Astrocyte (in vitro differentiated cells and primary cell): ENCODE measurements at regions not wholly inside any gene's neighbourhood (a gene's known extent, or its start where the extent isn't known, plus 50 kb on each side); places are given as distances from the start of the nearest gene placed in this dataset.

ENCODE experiments used
- DNase-seq: peaks from one replicate; pipeline ENCODE4 v3.0.0-alpha.2; 2010; ENCODE audit warnings: low read depth
- FAIRE-seq: peaks from 2 replicates; lab custom pipeline; 2011; peaks lifted over from hg19 to GRCh38; lab: Jason Lieb, UNC
- H2AFZ ChIP-seq: 2 replicates; pipeline ENCODE4 v1.6.0; 2012; ENCODE audit warnings: low read depth, low read length, inconsistent platforms
- H3K27ac ChIP-seq: 2 replicates; pipeline ENCODE4 v1.5.1; 2011; ENCODE audit warnings: low read depth, low read length, inconsistent platforms
- H3K27me3 ChIP-seq: 2 replicates; pipeline ENCODE4 v1.6.0; 2011; ENCODE audit warnings: low read length, inconsistent platforms; ENCODE audit not compliant: insufficient read depth
- H3K36me3 ChIP-seq: 2 replicates; pipeline ENCODE4 v1.5.1; 2011; ENCODE audit warnings: low read length, inconsistent platforms; ENCODE audit not compliant: insufficient read depth
- H3K4me1 ChIP-seq: 2 replicates; pipeline ENCODE4 v1.5.1; 2011; ENCODE audit warnings: low read length, inconsistent platforms; ENCODE audit not compliant: insufficient read depth
- H3K4me2 ChIP-seq: 2 replicates; pipeline ENCODE4 v1.6.0; 2012; ENCODE audit warnings: low read length, inconsistent platforms
- H3K4me3 ChIP-seq: 2 replicates; pipeline ENCODE4 v1.5.1; 2011; ENCODE audit warnings: low read depth, mild to moderate bottlenecking, low read length, inconsistent platforms; ENCODE audit not compliant: insufficient read depth
- H3K79me2 ChIP-seq: 2 replicates; pipeline ENCODE4 v1.6.0; 2012; ENCODE audit warnings: mild to moderate bottlenecking, low read length, inconsistent platforms; ENCODE audit not compliant: insufficient read depth
- H3K9ac ChIP-seq: 2 replicates; pipeline ENCODE4 v1.6.0; 2012; ENCODE audit warnings: mild to moderate bottlenecking, low read length, inconsistent platforms
- H3K9me3 ChIP-seq: 2 replicates; pipeline ENCODE4 v1.5.1; 2012; ENCODE audit warnings: low read depth, mild to moderate bottlenecking, low read length, inconsistent platforms; ENCODE audit not compliant: insufficient read depth
- H4K20me1 ChIP-seq: 2 replicates; pipeline ENCODE4 v1.6.0; 2012; ENCODE audit warnings: low read length, inconsistent platforms; ENCODE audit not compliant: insufficient read depth
- H3K27ac Mint-ChIP-seq: one replicate; pipeline ENCODE4 v1.8.0; 2021; ENCODE audit warnings: mild to moderate bottlenecking, mixed read lengths; ENCODE audit not compliant: unreplicated experiment
- H3K27me3 Mint-ChIP-seq: one replicate; pipeline ENCODE4 v1.8.0; 2021; ENCODE audit warnings: low read depth, mixed read lengths; ENCODE audit not compliant: unreplicated experiment
- H3K36me3 Mint-ChIP-seq: one replicate; pipeline ENCODE4 v1.8.0; 2021; ENCODE audit warnings: low read depth, mixed read lengths; ENCODE audit not compliant: unreplicated experiment
- H3K4me1 Mint-ChIP-seq: one replicate; pipeline ENCODE4 v1.8.0; 2021; ENCODE audit warnings: low read depth, mixed read lengths; ENCODE audit not compliant: unreplicated experiment
- H3K4me3 Mint-ChIP-seq: one replicate; pipeline ENCODE4 v1.8.0; 2021; ENCODE audit warnings: mild to moderate bottlenecking, moderate library complexity, mixed read lengths; ENCODE audit not compliant: unreplicated experiment
- H3K9me3 Mint-ChIP-seq: one replicate; pipeline ENCODE4 v1.8.0; 2021; ENCODE audit warnings: mild to moderate bottlenecking, mixed read lengths; ENCODE audit not compliant: unreplicated experiment
- EZH2 ChIP-seq: IDR thresholded peaks from 2 replicates; pipeline ENCODE4 v1.6.1; 2012; ENCODE audit warnings: mild to moderate bottlenecking, low read length, inconsistent platforms; ENCODE audit not compliant: insufficient read depth
- TF ChIP-seq, protein P1 (sequence below): IDR thresholded peaks from 2 replicates; pipeline ENCODE4 v1.5.1; 2011; ENCODE audit warnings: low read depth, mild to moderate bottlenecking, inconsistent platforms, low read length, moderate library complexity; ENCODE audit not compliant: insufficient read depth

DNA sequence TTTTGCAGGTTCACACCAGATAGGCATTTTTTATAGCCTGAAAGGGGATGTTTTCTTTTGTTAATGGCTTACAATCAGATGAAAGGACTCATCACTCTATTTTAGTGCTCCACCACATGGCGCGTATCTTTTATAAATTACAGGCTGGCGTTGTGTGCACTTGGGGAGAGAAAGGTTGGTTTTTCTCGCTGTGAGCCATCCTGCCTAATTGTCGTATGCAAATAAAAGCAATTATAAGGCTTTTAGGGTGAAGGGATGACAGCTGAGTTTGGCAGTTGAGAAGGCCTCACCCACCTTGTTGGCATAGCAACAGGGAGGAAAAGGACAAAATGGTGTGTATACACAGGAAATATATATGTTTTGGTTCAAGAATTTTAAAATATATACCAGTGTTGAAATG, 268.0 kb downstream of the NR2F2 start:
- H3K4me1 ChIP-seq, result no peaks in the 10 kb centered on the region
- Mint-ChIP-seq H3K9me3 (no peaks in the 10 kb centered on the region), H3K4me3 (no peak overlapping the region), H3K36me3 (no peaks in the 10 kb centered on the region), H3K27ac (no peak overlapping the region), H3K4me1 (no peaks in the 10 kb centered on the region), H3K27me3 (peaks cover 4% of the 10 kb centered on the region)
- no peak for FAIRE-seq
- H3K9ac ChIP-seq, result no peak overlapping the region
- no peak for DNase-seq
- H3K27me3 ChIP-seq, result no peaks in the 10 kb centered on the region
- no peak overlapping the region for H3K4me2 ChIP-seq
- no peak overlapping the region for H3K4me3 ChIP-seq
- no peaks in the 10 kb centered on the region for H3K79me2 ChIP-seq
- H3K9me3 ChIP-seq, result no peaks in the 10 kb centered on the region
- H4K20me1 ChIP-seq, result no peaks in the 10 kb centered on the region
- no peak overlapping the region for H2AFZ ChIP-seq
- H3K36me3 ChIP-seq, result no peaks in the 10 kb centered on the region
- no peak overlapping the region for H3K27ac ChIP-seq
- TF ChIP-seq, protein P1, sequence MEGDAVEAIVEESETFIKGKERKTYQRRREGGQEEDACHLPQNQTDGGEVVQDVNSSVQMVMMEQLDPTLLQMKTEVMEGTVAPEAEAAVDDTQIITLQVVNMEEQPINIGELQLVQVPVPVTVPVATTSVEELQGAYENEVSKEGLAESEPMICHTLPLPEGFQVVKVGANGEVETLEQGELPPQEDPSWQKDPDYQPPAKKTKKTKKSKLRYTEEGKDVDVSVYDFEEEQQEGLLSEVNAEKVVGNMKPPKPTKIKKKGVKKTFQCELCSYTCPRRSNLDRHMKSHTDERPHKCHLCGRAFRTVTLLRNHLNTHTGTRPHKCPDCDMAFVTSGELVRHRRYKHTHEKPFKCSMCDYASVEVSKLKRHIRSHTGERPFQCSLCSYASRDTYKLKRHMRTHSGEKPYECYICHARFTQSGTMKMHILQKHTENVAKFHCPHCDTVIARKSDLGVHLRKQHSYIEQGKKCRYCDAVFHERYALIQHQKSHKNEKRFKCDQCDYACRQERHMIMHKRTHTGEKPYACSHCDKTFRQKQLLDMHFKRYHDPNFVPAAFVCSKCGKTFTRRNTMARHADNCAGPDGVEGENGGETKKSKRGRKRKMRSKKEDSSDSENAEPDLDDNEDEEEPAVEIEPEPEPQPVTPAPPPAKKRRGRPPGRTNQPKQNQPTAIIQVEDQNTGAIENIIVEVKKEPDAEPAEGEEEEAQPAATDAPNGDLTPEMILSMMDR, result no peak
- TF ChIP-seq EZH2, result no peak

DNA sequence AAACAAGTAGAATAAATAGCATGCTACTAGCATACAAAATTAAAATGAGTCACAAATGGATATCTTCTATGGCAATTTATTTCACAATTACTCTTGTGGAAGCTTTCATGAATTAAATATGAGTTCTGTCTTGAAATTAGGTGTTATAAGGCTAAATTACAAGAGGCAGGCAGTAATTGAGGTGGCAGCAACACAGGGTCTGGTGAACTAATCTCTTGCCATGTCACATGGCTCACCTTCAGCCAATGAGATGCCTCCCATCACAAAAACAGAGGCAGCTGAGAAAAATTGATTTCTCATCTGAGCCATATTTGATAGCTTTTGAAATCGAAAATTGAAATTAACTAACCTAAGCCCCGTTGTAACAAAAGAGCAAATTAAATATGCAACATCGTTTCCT, 268.8 kb downstream of the NR2F2 start:
- H3K9me3 ChIP-seq, result no peaks in the 10 kb centered on the region
- no peak overlapping the region for H3K4me2 ChIP-seq
- Mint-ChIP-seq H3K4me3 (no peak overlapping the region), H3K27me3 (no peaks in the 10 kb centered on the region), H3K27ac (no peak overlapping the region), H3K4me1 (no peaks in the 10 kb centered on the region), H3K36me3 (no peaks in the 10 kb centered on the region), H3K9me3 (no peaks in the 10 kb centered on the region)
- H3K27me3 ChIP-seq, result no peaks in the 10 kb centered on the region
- H3K4me3 ChIP-seq, result no peak overlapping the region
- no peaks in the 10 kb centered on the region for H3K4me1 ChIP-seq
- no peak for TF ChIP-seq EZH2
- TF ChIP-seq, protein P1, result no peak
- no peak overlapping the region for H3K9ac ChIP-seq
- FAIRE-seq (no peak), DNase-seq (no peak)
- H3K36me3 ChIP-seq, result no peaks in the 10 kb centered on the region
- no peaks in the 10 kb centered on the region for H3K79me2 ChIP-seq
- no peak overlapping the region for H3K27ac ChIP-seq
- H4K20me1 ChIP-seq, result no peaks in the 10 kb centered on the region
- H2AFZ ChIP-seq, result no peak overlapping the region

DNA sequence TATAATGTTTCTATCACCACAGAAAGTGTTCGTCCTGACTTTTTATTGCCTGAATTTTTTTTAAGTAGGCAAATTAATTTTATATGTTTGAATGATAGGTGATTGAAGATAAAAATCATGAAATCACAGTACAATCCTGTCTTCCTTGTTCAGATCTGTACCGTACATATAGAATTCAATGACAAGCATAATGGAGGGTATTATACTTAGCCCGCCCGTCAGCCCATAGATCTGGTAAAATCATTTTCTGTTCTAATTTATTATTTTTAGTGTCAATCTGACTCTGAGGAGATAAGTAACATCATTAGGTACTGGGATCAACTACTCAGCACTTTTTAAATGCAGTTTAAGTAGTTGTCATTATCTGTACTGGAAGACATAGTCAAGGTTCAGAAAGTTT, 269.9 kb downstream of the NR2F2 start:
- H3K27me3 ChIP-seq, result no peaks in the 10 kb centered on the region
- H3K4me2 ChIP-seq, result no peak overlapping the region
- TF ChIP-seq, protein P1, result no peak
- no peak for TF ChIP-seq EZH2
- H3K4me1 Mint-ChIP-seq, result no peaks in the 10 kb centered on the region
- no peak overlapping the region for H3K27ac Mint-ChIP-seq
- no peaks in the 10 kb centered on the region for H3K36me3 ChIP-seq
- H4K20me1 ChIP-seq, result no peaks in the 10 kb centered on the region
- H3K4me3 ChIP-seq, result no peak overlapping the region
- no peaks in the 10 kb centered on the region for H3K36me3 Mint-ChIP-seq
- no peak overlapping the region for H3K9ac ChIP-seq
- no peak for DNase-seq
- H3K27me3 Mint-ChIP-seq, result no peaks in the 10 kb centered on the region
- H3K27ac ChIP-seq, result no peak overlapping the region
- H3K9me3 Mint-ChIP-seq, result no peaks in the 10 kb centered on the region
- H3K9me3 ChIP-seq, result no peaks in the 10 kb centered on the region
- no peak for FAIRE-seq
- no peaks in the 10 kb centered on the region for H3K4me1 ChIP-seq
- H2AFZ ChIP-seq, result no peak overlapping the region
- no peak overlapping the region for H3K4me3 Mint-ChIP-seq
- H3K79me2 ChIP-seq, result no peaks in the 10 kb centered on the region
